OCI-LY1 (cell line): ENCODE measurements at regions not wholly inside any gene's neighbourhood (a gene's known extent, or its start where the extent isn't known, plus 50 kb on each side); places are given as distances from the start of the nearest gene placed in this dataset.

Experiments
- H2AFZ ChIP-seq: fragments of 200-600 bp; sonication (generic), shearing (Covaris generic); 2 replicates; pipeline ENCODE4 v1.6.0; 2014; ENCODE audit warnings: antibody characterized with exemption, mild to moderate bottlenecking, low read length
- H3F3A ChIP-seq: fragments of 200-600 bp; sonication (generic), shearing (Covaris generic); 2 replicates; pipeline ENCODE4 v1.6.0; 2014; ENCODE audit warnings: mild to moderate bottlenecking, antibody characterized with exemption, low read length, moderate library complexity; ENCODE audit not compliant: insufficient read depth
- H3K27ac ChIP-seq: fragments of 200-600 bp; sonication (generic); 2 replicates; pipeline ENCODE4 v1.5.1; 2014; ENCODE audit warnings: low read length, mixed run types, mild to moderate bottlenecking, low read depth; ENCODE audit not compliant: poor library complexity, severe bottlenecking
- H3K27me3 ChIP-seq: fragments of 200-600 bp; sonication (generic); 2 replicates; pipeline ENCODE4 v1.6.0; 2014; ENCODE audit warnings: antibody characterized with exemption, mild to moderate bottlenecking, low read length, moderate library complexity; ENCODE audit not compliant: insufficient read depth
- H3K36me3 ChIP-seq: fragments of 200-600 bp; sonication (generic); 2 replicates; pipeline ENCODE4 v1.6.1; 2014; ENCODE audit warnings: mild to moderate bottlenecking, antibody characterized with exemption, low read length, moderate library complexity, mixed read lengths; ENCODE audit not compliant: insufficient read depth
- H3K4me1 ChIP-seq: fragments of 200-600 bp; sonication (generic); 2 replicates; pipeline ENCODE4 v1.5.1; 2014; ENCODE audit warnings: mild to moderate bottlenecking, low read length, moderate library complexity; ENCODE audit not compliant: insufficient read depth, severe bottlenecking
- H3K4me2 ChIP-seq: fragments of 200-600 bp; sonication (generic), shearing (Covaris generic); 2 replicates; pipeline ENCODE4 v1.6.1; 2014; ENCODE audit warnings: low read length
- H3K4me3 ChIP-seq: fragments of 200-600 bp; sonication (generic); 2 replicates; pipeline ENCODE4 v1.5.1; 2014; ENCODE audit warnings: low read length, low read depth, mild to moderate bottlenecking, mixed read lengths; ENCODE audit not compliant: poor library complexity, severe bottlenecking
- H3K79me2 ChIP-seq: fragments of 200-600 bp; shearing (Covaris generic); 2 replicates; pipeline ENCODE4 v1.6.1; 2016; ENCODE audit warnings: mixed run types, low read length, mixed read lengths; ENCODE audit not compliant: insufficient read depth
- H3K9ac ChIP-seq: fragments of 200-600 bp; sonication (generic), shearing (Covaris generic); 2 replicates; pipeline ENCODE4 v1.6.1; 2014; ENCODE audit warnings: mild to moderate bottlenecking, low read length, mixed read lengths
- H3K9me2 ChIP-seq: fragments of 200-600 bp; sonication (generic), shearing (Covaris generic); 2 replicates; pipeline ENCODE4 v1.6.1; 2014; ENCODE audit warnings: low read depth, mild to moderate bottlenecking, low read length, mixed read lengths
- H3K9me3 ChIP-seq: fragments of 200-600 bp; shearing (Covaris generic); 2 replicates; pipeline ENCODE4 v1.6.1; 2014; ENCODE audit warnings: low read length, mixed read lengths
- H4K20me1 ChIP-seq: fragments of 200-600 bp; sonication (generic), shearing (Covaris generic); 2 replicates; pipeline ENCODE4 v1.6.0; 2016; ENCODE audit warnings: mild to moderate bottlenecking, low read length; ENCODE audit not compliant: insufficient read depth
- CTCF ChIP-seq: fragments of 200-600 bp; sonication (generic), shearing (Covaris generic); IDR thresholded peaks from 2 replicates; pipeline ENCODE4 v1.5.1; 2017; ENCODE audit warnings: mild to moderate bottlenecking, antibody characterized with exemption, low read length, moderate library complexity, mixed read lengths
- EZH2 ChIP-seq: fragments of 200-600 bp; sonication (generic), shearing (Covaris generic); IDR thresholded peaks from 2 replicates; pipeline ENCODE4 v1.8.0; 2017; ENCODE audit warnings: borderline replicate concordance, mixed run types, mild to moderate bottlenecking, antibody characterized with exemption, low read length, moderate library complexity, mixed read lengths

GRCh38 chr4:125551967-125552366 lies 237.2 kb downstream of the FAT4 start:
- H2AFZ ChIP-seq = no peak overlapping the region
- TF ChIP-seq EZH2 = no peak
- no peak for TF ChIP-seq CTCF
- H3K27ac ChIP-seq = no peak overlapping the region
- H3K4me3 ChIP-seq = no peak overlapping the region
- H3K4me1 ChIP-seq = no peaks in the 10 kb centered on the region
- no peaks in the 10 kb centered on the region for H3K9me3 ChIP-seq
- H3F3A ChIP-seq = no peaks in the 10 kb centered on the region
- H3K9ac ChIP-seq = no peak overlapping the region
- no peak overlapping the region for H3K4me2 ChIP-seq
- no peaks in the 10 kb centered on the region for H3K27me3 ChIP-seq
- no peaks in the 10 kb centered on the region for H3K9me2 ChIP-seq
- H3K36me3 ChIP-seq = no peaks in the 10 kb centered on the region
- no peaks in the 10 kb centered on the region for H3K79me2 ChIP-seq
- H4K20me1 ChIP-seq = no peaks in the 10 kb centered on the region

- Histone ChIP-seq H3K4me3 (no peak overlapping the region), H3F3A (no peaks in the 10 kb centered on the region), H3K9ac (no peak overlapping the region), H3K79me2 (no peaks in the 10 kb centered on the region), H4K20me1 (no peaks in the 10 kb centered on the region), H3K36me3 (no peaks in the 10 kb centered on the region), H3K9me3 (no peaks in the 10 kb centered on the region), H3K4me2 (no peak overlapping the region), H3K27ac (no peak overlapping the region), H3K9me2 (no peaks in the 10 kb centered on the region), H3K4me1 (no peaks in the 10 kb centered on the region), H3K27me3 (no peaks in the 10 kb centered on the region), H2AFZ (no peak overlapping the region)
- TF ChIP-seq CTCF (no peak), EZH2 (no peak)
Observed at GRCh38 chr4:125572601-125573000, 257.8 kb downstream of the FAT4 start.

- H2AFZ ChIP-seq = no peak overlapping the region
- no peak overlapping the region for H3K4me2 ChIP-seq
- no peaks in the 10 kb centered on the region for H4K20me1 ChIP-seq
- H3K79me2 ChIP-seq = no peaks in the 10 kb centered on the region
- H3K36me3 ChIP-seq = no peaks in the 10 kb centered on the region
- H3K4me3 ChIP-seq = no peak overlapping the region
- no peaks in the 10 kb centered on the region for H3K9me2 ChIP-seq
- no peak overlapping the region for H3K9ac ChIP-seq
- no peaks in the 10 kb centered on the region for H3K27me3 ChIP-seq
- no peaks in the 10 kb centered on the region for H3K4me1 ChIP-seq
- no peak overlapping the region for H3K27ac ChIP-seq
- no peaks in the 10 kb centered on the region for H3F3A ChIP-seq
- H3K9me3 ChIP-seq = no peaks in the 10 kb centered on the region
- no peak for TF ChIP-seq CTCF
- no peak for TF ChIP-seq EZH2
Observed at GRCh38 chr4:125573368-125573767, 258.6 kb downstream of the FAT4 start.
